ENCODE measurements at regions not wholly inside any gene's neighbourhood (a gene's known extent, or its start where the extent isn't known, plus 50 kb on each side); places are given as distances from the start of the nearest gene placed in this dataset.
A peak's percentile ranks its signal among the peaks of the same experiment; 100 is the strongest.

DNA sequence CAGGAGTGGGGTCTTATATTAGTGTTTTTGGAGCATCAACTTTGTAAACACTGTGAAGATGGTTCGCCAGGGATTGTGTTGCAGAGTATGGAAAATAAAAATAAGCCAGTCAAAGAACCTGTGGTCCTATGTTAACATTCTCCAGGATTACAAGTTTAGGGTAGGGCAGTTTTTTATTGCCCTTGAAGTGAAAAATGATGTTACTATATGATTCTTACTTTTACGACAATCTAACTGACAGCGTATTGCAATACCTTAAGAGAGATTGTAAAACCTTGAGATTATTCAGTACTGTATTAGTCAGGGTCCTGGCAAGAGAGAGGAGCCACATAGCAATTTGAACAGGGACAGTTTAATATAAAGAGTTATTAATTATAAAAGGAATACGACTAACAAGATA, 144.7 kb upstream of the ZNF608 start:
- TF ChIP-seq, protein P1, sequence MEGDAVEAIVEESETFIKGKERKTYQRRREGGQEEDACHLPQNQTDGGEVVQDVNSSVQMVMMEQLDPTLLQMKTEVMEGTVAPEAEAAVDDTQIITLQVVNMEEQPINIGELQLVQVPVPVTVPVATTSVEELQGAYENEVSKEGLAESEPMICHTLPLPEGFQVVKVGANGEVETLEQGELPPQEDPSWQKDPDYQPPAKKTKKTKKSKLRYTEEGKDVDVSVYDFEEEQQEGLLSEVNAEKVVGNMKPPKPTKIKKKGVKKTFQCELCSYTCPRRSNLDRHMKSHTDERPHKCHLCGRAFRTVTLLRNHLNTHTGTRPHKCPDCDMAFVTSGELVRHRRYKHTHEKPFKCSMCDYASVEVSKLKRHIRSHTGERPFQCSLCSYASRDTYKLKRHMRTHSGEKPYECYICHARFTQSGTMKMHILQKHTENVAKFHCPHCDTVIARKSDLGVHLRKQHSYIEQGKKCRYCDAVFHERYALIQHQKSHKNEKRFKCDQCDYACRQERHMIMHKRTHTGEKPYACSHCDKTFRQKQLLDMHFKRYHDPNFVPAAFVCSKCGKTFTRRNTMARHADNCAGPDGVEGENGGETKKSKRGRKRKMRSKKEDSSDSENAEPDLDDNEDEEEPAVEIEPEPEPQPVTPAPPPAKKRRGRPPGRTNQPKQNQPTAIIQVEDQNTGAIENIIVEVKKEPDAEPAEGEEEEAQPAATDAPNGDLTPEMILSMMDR (IDR thresholded peaks at IDR 0.05; ENCODE audit: low read depth, low read length): no peak
- Histone ChIP-seq H3K4me1 (peaks cover 13% of the 10 kb centered on the region), H3K4me3 (ENCODE audit: low read depth, low read length) (no peak overlapping the region), H3K9me3 (no peaks in the 10 kb centered on the region), H3K36me3 (no peaks in the 10 kb centered on the region), H3K27me3 (no peaks in the 10 kb centered on the region)
- no peak for DNase-seq

DNA sequence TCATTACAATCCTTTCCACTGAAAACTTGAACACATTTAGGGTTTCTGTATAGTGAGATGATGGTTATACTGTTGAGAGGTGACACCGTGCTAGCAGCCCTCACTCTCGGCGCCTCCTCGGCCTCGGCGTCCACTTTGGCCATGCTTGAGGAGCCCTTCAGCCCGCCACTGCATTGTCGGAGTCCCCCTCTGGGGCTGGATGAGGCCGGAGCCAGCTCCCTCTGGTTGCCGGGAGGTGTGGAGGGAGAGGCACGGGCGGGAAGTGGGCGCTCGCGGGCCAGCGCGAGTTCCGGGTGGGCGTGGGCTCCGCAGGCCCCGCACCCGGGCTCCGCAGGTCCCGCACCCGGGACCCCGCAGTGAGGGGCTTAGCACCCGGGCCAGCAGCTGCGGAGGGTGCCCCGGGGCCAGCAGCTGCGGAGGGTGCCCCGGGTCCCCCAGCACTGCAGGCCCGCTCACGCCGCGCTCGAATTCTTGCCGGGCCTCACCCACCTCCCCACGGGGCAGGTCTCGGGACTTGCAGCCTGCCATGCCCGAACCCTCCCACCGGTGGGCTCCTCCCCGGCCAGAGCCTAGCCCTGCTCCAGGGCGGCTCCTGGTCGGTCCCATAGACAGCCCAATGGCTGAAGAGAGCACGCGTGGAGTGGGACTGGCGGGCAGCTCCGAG, 145.9 kb upstream of the ZNF608 start:
- no peaks in the 10 kb centered on the region for H3K36me3 ChIP-seq
- no peak for DNase-seq
- no peaks in the 10 kb centered on the region for H3K27me3 ChIP-seq
- TF ChIP-seq, protein P1 (IDR thresholded peaks at IDR 0.05; ENCODE audit: low read depth, low read length): no peak
- peaks cover 13% of the 10 kb centered on the region for H3K4me1 ChIP-seq
- no peak overlapping the region for H3K4me3 ChIP-seq (ENCODE audit: low read depth, low read length)
- no peaks in the 10 kb centered on the region for H3K9me3 ChIP-seq

DNA sequence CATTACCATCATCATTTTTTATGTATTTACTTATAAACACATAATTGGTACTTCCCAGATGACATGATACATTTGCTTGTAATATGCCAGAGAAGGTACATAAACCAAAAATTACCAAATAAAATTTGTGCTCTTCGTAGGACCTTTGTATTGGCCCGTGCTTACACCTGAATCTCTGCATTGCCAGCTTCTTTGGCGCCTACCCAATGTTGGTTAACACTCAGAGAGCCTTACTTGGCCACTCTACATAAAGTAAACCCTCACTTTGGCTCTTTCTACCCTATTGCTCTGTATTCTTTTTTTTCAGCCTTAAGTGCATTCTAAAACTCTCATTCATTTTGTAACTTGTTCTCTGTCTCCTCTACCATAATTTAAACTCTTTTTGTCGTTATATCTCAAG, 148.1 kb upstream of the ZNF608 start:
- Histone ChIP-seq H3K36me3 (no peaks in the 10 kb centered on the region), H3K9me3 (no peaks in the 10 kb centered on the region), H3K27me3 (no peaks in the 10 kb centered on the region), H3K4me3 (ENCODE audit: low read depth, low read length) (no peak overlapping the region), H3K4me1 (no peaks in the 10 kb centered on the region)
- DNase-seq: no peak
- TF ChIP-seq, protein P1 (IDR thresholded peaks at IDR 0.05; ENCODE audit: low read depth, low read length): no peak

DNA sequence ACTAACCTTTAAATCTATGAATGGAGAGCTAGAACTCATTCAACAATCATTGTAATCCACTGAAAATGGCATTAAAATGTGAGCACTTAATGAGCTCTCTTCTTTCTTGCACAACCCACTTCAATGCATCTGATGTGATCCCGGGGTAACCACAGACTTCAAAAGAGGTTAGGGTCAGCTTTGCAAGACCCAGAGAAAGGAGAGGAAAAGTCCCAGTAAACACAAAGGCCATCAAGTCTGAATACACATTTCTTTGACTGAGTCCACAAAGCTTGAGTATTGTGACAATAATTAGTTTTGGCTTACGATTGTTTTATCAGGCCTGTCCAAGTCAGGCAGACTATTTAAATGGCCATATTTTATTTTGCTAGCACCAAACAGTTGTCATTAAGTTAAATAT, 148.8 kb upstream of the ZNF608 start:
- Histone ChIP-seq H3K4me1 (no peaks in the 10 kb centered on the region), H3K4me3 (ENCODE audit: low read depth, low read length) (no peak overlapping the region), H3K9me3 (no peaks in the 10 kb centered on the region), H3K36me3 (no peaks in the 10 kb centered on the region), H3K27me3 (no peaks in the 10 kb centered on the region)
- DNase-seq: no peak
- TF ChIP-seq, protein P1 (IDR thresholded peaks at IDR 0.05; ENCODE audit: low read depth, low read length): no peak

DNA sequence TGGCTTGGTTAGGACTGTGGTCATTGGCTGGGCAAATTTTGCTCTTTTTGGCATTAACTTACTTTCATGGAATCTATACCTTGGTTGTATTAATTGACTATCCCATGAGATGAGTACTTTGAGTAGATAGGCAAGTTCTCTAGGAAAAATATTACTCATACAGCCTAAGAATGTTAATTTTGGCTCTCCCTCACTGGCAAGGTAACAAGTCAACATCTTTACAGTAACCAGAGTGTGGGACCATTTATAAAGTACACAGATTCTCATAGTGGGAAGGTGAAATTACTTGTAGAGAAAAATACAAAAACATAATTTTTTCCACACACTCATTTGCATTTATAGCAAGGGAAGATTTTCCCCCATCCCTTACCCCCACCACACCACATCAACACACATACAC, 154.6 kb upstream of the ZNF608 start:
- H3K9me3 ChIP-seq: no peaks in the 10 kb centered on the region
- no peak for DNase-seq
- TF ChIP-seq, protein P1 (IDR thresholded peaks at IDR 0.05; ENCODE audit: low read depth, low read length): no peak
- H3K36me3 ChIP-seq: no peaks in the 10 kb centered on the region
- no peaks in the 10 kb centered on the region for H3K27me3 ChIP-seq
- peaks cover 17% of the 10 kb centered on the region for H3K4me1 ChIP-seq
- no peak overlapping the region for H3K4me3 ChIP-seq (ENCODE audit: low read depth, low read length)

DNA sequence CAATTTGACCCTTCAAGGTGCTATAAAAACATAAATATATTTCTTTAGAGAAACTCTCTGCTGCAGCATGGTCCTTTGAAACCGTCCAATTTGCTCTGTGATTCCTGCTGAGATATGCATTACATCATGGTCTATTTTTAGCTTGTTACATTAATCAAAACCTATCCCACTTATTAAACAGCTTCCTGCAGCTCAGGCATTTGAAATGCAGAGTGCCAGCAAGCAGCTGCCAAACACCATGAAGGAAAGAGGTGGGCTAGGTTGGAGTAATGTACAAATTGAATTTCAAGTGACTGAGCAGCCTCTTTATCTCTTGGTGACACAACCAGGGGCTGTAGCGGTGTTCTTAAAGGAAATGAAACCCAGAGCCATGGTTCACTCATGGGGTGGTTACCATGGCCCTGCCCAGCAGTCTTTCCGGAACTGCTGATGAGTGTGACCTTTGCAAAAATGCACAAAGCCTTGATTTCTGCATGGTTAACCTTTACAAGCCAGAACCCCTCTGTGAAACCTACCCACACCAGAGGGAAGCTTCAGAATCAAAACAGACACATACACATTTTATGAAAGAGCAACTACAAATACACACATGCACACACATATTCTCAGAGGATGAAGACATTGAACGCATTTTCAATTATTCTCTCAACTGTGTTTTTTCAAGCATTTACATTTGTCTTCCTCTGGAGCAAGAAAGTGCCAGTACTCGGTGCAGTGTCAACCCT, 155.8 kb upstream of the ZNF608 start:
- Histone ChIP-seq H3K4me1 (peaks cover 21% of the 10 kb centered on the region), H3K4me3 (ENCODE audit: low read depth, low read length) (no peak overlapping the region), H3K9me3 (no peaks in the 10 kb centered on the region), H3K27me3 (no peaks in the 10 kb centered on the region), H3K36me3 (no peaks in the 10 kb centered on the region)
- peak; percentile 53 for DNase-seq
- TF ChIP-seq, protein P1 (IDR thresholded peaks at IDR 0.05; ENCODE audit: low read depth, low read length): no peak
